Esophagus muscularis mucosa (tissue), 3 donors: ENCODE measurements at regions not wholly inside any gene's neighbourhood (a gene's known extent, or its start where the extent isn't known, plus 50 kb on each side); places are given as distances from the start of the nearest gene placed in this dataset.

Experiments
- POLR2A ChIP-seq: fragments of 450-650 bp; IDR thresholded peaks from one replicate; pipeline ENCODE4 v1.6.1; 2017; ENCODE audit warnings: antibody characterized with exemption, moderate library complexity, mild to moderate bottlenecking, low read depth
- POLR2AphosphoS5 ChIP-seq, 2 donors: sonication (generic); formaldehyde crosslinking; IDR thresholded peaks; one replicate each; pipeline ENCODE4 v1.6.1; 2017; ENCODE audit warnings: antibody characterized with exemption in 2 of 2
- TF ChIP-seq, protein P1 (sequence below), 3 experiments: fragments of 200-600 bp in 2 of 3; fragments of 450-650 bp in 1 of 3; sonication (generic) in 2 of 3; IDR thresholded peaks; one replicate each; pipeline ENCODE4 v1.5.1; 2017 to 2019; ENCODE audit warnings: antibody characterized with exemption in 3 of 3, mild to moderate bottlenecking in 2 of 3, moderate library complexity in 1 of 3

DNA sequence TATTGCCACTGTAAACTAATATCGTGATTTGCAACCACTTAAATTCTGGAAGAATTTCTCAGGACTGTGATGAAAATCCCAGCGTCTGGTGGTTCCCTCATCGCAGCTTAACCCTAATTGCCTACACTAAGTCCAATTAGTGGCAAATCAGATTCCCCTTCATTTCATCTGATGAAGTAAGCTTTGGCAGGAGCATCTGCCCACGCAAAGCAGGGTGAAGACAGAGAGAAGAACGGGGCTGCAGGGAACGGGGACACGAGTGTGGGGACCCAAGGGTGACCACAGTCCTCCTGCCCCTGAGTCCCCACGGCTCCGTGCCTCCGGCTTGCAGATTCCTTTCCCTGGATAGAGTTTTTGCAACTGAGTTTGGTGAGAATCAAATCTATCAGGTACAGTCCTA lies 159.5 kb downstream of the LY86 start:
- no peak for TF ChIP-seq POLR2AphosphoS5 (IDR thresholded peaks at IDR 0.05)
- TF ChIP-seq, protein P1, sequence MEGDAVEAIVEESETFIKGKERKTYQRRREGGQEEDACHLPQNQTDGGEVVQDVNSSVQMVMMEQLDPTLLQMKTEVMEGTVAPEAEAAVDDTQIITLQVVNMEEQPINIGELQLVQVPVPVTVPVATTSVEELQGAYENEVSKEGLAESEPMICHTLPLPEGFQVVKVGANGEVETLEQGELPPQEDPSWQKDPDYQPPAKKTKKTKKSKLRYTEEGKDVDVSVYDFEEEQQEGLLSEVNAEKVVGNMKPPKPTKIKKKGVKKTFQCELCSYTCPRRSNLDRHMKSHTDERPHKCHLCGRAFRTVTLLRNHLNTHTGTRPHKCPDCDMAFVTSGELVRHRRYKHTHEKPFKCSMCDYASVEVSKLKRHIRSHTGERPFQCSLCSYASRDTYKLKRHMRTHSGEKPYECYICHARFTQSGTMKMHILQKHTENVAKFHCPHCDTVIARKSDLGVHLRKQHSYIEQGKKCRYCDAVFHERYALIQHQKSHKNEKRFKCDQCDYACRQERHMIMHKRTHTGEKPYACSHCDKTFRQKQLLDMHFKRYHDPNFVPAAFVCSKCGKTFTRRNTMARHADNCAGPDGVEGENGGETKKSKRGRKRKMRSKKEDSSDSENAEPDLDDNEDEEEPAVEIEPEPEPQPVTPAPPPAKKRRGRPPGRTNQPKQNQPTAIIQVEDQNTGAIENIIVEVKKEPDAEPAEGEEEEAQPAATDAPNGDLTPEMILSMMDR (IDR thresholded peaks at IDR 0.05) = no peak
- no peak for TF ChIP-seq POLR2A
